DMS 273 treated with DMSO at 0.1 percent for 48 hours (cell line): ENCODE measurements at regions not wholly inside any gene's neighbourhood (a gene's known extent, or its start where the extent isn't known, plus 50 kb on each side); places are given as distances from the start of the nearest gene placed in this dataset.

ENCODE experiments used
- DNase-seq: peaks from one replicate; lab custom pipeline; 2025; lab: John Stamatoyannopoulos, UW

DNA sequence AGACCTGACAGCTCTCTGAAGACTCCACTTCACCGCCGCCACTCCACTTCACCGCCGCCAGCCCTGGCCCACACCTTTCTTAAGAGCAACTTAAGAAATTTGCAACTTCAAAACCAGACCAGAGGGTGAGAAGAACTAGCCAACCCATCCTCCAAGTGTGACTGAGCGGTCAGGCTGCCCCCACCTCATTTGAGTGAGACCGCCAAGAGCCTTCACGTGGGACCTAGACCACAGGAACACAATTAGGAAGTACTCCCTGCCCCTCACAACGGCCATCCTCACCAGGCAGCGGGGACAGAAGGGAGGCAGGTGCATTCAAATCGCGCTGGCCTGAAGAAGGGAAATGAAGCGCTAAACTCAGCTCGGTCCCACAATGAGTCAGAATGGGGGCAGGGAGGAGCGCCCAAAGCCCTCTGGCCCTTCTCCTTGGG is 156.8 kb upstream of the BCL6 start:
- DNase-seq: no peak

DNA sequence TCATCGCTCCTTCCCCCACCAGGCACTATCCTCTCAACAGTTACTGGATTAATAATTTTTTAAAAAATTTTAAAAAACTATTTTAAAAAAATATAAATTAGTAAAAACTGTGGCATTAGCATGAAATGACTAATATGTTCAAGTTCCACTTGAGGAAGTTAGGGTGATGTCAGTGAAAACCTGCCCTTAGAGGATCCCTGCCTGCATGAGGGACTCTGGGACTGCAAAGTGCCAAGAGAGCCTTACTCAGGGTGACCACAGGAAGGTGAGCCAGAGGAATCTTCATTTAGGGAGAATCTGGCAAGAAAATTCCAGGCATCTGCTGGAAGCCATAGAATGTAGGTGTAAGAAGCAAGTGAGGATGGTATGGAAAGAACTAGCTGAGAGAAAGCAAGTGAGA is 157.7 kb upstream of the BCL6 start:
- DNase-seq: no peak

- no peak for DNase-seq
Observed at GRCh38 chr3:187903697-187904096, 158.4 kb upstream of the BCL6 start.

GRCh38 chr3:187906416-187906815 is 161.1 kb upstream of the BCL6 start:
- no peak for DNase-seq

DNA sequence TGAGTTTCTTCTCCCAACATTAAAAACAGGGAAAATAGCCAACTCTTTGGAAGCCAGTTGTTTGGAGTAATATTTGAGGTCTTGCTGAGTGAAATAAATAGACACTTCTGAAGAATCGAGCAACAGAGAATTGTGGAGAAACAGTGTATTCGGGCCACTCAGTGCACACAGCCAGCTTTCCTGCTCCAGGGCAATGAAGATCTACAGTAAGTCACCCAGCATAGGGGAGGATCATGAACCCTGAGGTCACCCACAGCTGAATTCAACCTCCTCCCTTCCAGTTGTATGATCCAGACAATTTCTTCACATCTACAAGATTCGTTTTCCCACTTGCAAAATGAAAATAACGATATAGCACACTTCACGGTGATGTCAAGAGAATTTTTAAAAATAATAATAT is 161.7 kb upstream of the BCL6 start:
- no peak for DNase-seq

DNA sequence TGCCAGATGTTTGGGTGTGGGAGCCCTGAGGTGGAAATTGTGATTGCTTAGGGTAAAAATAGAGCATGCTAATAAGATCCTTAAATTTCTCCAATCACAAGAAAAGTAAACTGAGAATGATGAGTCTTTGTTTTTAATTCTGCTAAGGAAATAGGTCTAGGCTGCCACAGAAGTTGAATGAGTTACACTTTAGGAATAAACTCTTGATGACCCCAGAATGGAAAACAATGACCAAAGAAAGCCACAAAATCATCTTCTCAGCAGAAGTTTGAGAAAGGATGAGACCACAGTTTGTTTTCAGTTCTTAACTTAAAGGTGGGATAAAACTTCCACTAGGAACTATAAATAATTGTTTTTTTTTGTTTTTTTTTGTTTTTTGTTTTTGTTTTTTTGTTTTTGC is 164.6 kb upstream of the BCL6 start:
- no peak for DNase-seq

GRCh38 chr3:187912007-187912406 is 166.7 kb upstream of the BCL6 start:
- DNase-seq: no peak

DNA sequence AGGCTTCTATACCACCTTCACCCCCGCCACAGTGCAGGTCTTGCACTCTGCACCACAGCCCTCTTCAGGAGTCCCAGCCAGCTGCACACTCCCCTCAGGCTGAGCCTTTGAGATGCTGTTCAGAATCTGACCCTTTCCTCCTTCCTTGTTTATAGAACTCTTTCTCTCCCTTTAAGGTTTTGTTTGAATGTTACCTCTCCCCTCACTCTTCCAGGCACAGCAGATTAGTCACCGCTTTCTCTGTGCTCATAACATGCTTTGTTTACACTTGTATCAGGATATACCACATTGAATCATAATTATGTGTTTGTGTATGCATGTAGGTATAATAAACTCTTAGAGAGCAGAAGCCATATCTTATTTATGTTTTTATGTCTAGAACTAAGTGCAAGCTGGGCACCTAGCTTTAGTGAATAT is 168.4 kb upstream of the BCL6 start:
- no peak for DNase-seq

DNA sequence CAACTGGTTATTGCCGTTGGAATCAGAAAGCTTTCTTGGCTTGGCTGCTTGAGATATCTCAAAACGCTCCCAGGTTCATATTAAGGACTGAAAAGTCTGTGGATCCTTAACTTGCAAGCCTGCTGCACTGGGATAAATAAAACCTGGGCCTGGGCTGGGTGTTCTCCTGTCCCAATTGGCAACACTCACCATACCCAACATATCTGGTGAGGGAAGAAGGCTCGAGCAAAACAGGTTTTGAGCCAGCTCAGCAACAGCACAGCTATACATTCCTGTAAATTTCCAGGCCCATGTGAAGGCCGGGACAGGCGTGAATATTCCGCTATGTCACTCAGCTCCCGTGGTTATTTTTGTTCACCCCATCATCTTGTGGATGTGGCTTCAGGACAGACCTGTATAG is 169.0 kb upstream of the BCL6 start:
- no peak for DNase-seq

DNA sequence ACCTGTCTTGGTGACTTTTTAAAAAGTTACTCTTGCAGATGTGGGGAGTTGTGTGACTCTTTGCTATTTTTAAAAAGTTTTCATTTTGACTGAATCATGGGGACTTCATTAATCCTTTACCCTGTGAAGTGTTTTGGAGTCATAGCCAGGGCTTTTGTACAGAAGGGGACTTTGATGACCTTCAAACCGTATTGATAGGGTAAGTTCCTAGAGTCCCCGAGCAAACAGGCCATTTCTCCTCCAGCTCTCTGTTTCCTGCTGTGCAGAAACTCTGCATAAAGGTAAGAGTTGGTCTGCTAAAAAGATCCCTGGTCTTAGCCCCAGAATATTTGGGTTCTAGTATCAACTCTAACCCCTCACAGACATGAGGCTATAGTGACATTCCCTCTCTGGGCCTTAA is 170.8 kb upstream of the BCL6 start:
- no peak for DNase-seq

- no peak for DNase-seq
Observed at GRCh38 chr3:187918081-187918644, 172.9 kb upstream of the BCL6 start.

- DNase-seq: no peak
Observed at GRCh38 chr3:187919048-187919447, 173.8 kb upstream of the BCL6 start.

DNA sequence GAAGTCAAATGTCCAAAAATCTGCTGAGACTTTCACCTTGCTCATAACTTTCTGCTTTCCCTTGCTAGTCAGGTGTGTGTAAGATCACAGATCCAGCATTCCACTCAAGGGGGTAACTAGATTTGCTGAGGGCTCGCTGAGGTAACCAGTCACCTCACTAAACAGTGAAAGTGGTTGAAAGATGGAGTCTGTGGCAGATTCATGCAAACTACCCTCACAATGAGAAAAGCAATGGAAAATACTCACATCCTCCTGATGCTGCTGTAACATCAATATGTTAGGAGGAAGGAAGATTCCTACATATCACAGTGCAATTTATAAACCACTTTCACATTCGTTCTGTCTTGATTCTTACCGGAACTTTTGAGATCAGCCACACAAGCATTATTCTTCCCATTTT is 174.3 kb upstream of the BCL6 start:
- DNase-seq: no peak

DNA sequence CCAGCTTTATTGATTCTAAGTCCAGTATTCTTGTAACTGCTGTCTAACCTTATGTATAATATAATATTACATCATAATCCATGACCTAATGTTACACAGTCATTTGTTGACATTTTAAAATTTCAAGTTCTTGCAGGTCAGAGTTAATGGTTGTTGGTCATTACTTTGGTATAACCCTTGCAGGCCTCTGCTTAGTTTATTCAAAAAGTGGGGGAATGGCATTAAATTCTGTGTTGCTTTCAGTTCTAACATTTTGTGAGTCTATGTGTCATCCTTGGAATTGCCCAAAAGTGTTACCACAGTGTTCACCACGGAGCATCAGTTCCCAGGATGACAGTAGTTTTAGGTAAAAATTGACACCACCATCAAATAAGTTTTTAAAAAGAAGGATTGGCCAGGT is 174.8 kb upstream of the BCL6 start:
- no peak for DNase-seq

DNA sequence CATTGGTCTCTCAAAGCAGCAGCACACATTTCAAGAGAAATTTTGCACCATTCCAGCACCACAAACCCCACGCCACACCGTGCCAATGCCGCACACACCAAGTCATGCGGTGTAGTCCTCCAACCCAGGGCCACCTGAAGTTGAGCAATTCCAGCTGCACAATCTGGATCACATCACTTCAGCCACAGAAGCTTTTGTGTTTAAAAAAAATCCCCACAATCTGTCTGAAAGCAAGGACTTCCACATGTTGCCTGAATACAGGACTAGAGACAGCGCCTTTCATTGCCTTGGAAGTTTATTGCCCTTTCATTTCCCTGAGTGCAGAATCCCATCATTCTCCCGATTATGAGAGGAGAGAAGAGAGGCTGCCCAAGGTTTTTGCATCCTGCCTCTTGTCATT is 175.6 kb upstream of the BCL6 start:
- DNase-seq: no peak

DNA sequence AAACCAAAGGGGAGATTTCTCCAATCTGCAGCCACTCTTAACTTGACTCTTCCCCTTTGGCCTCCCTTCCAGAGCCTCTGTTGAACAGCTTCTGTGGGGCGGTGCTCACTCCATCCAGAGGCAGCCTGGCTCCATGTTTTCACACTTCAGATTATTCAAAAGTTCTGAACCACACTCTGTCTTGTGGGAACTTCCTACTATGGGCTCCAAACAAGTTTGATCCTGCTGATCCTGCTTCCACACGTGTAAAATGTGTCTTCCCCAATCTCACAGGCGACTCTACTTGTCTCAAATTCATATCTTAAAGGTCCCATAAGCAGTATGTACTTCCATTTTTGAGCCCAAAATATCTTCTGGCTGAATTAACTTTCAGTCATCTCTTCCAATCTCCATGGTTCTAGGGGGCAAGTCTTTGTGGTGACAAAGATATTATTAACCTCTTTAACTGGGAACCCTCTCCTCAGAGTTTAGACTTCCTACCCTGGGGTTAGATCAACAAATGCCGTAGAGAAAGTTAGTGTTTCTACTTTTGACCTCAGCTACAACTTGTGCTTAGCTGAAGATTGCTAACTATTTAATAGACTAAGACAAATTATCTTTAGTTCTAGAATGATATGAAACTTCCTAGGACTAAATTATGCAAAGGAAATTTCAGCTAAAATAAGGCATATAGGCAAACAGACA is 176.3 kb upstream of the BCL6 start:
- DNase-seq: no peak

GRCh38 chr3:187922704-187923416 is 177.6 kb upstream of the BCL6 start:
- DNase-seq: no peak

- no peak for DNase-seq
Observed at GRCh38 chr3:187924651-187925050, 179.4 kb upstream of the BCL6 start.

DNA sequence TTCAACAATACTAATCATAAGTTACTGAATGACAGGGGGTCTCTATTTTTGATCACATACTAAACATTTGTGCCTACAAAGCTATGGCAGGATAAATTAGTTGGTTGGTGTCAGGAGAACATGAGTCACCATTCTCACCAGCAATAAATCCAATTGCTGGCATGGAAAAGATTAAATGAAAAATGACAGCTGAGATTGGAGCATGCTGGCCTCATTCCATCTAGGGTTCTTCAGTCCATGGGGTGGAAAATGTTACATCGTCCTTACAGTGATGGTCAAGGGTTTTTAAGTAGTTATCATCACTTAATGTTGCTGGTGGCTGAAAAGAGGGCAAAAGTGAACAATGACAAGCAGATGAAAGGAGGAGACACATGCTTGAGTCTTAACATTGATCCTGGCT is 180.1 kb upstream of the BCL6 start:
- no peak for DNase-seq

DNA sequence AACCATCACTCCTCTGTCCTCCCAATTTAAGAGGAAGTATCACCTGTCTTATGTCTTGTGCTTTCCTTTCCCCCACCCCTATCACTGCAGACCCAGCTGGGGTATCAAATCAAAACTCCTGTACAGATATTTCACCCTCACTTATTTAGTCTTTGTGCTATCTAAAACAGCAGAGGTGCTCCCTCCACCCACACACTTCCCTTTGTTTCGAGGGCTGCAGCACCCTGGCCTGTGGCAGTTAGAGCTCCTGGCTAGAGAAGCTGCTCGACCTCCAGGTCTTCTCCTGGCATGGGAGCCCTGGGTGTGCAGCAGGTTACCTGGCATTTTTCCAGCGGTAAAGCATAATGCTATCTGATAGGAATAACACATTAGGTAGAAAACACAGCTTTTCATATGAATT is 181.4 kb upstream of the BCL6 start:
- DNase-seq: no peak

- DNase-seq: no peak
Observed at GRCh38 chr3:187927565-187927964, 182.3 kb upstream of the BCL6 start.

DNA sequence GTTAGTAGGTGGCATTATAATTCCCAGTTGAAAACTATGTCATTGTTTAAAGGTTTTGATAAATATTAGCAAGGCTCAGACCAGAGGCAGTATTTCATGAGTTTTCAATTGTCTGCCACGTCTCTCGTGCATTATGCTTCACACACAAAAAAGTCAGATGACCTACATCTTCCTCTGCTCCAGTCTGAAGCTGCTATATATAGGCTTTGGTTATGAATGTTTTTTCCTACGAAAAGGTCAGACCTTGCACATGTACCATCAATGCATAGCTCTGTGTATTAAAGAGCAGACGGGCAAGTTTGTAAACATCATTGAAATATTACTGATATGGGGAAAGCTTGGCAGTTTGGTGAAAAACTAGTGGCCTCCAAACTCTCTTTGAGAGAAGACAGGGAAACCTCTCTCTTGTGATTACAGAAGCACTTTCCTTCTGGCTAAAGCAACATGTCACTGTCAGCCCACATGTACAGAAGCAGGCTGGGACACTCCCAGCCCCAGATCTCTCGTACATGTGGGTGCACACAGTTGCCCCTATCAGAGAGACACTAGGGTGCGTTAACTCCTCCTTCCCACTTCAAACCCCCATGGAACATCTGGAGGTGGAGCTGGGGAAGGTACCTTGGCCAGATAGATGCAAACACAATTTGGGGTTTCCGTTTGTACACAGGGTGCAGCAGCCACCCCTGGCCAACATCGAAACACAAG is 184.0 kb upstream of the BCL6 start:
- DNase-seq: no peak

DNA sequence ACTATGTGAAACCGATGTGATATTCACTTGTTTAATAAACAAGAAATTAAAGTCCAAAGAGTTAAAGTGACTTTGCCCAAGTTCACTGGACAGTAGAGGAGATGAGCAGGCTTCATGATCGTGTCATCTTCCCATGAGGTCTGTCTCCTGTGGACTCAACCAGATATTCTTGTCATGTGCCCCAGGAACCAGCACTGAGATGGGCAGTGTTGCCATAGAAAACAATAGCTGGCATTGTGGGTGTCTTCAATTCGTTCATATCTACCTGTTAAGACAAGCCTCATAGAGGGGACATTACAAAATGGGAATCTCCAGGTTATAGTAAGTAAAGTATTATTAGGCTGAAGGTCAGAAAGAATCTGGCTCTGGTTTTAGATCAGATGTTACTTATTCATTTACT is 184.8 kb upstream of the BCL6 start:
- DNase-seq: no peak
